Heart left ventricle (tissue), 16 donors: ENCODE measurements at regions not wholly inside any gene's neighbourhood (a gene's known extent, or its start where the extent isn't known, plus 50 kb on each side); places are given as distances from the start of the nearest gene placed in this dataset.

ENCODE experiments used
- ATAC-seq, 4 donors: fragments of 200-7000 bp; cut with Tn5 transposase; one replicate each; pipeline ENCODE4 v1.9.1; 2020 to 2022; ENCODE audit warnings: moderate library complexity in 4 of 4, mild to moderate bottlenecking in 3 of 4, moderate number of reproducible peaks in 1 of 4
- DNase-seq, 5 donors: peaks; one replicate each; pipeline ENCODE4 v3.0.0-alpha.2; 2020
- H3K27ac ChIP-seq, 12 donors: fragments of 200-600 bp; sonication (generic) in 4 of 12; one replicate each; pipeline versions ENCODE4 v1.5.0 to v1.8.0; 2016 to 2022; ENCODE audit warnings: mild to moderate bottlenecking in 2 of 12
- H3K27me3 ChIP-seq, 9 donors: fragments of 200-600 bp; sonication (generic) in 2 of 9; one replicate each; pipeline versions ENCODE4 v1.5.1 to v1.8.0; 2016 to 2022; ENCODE audit warnings: mild to moderate bottlenecking in 3 of 9
- H3K36me3 ChIP-seq, 9 donors: fragments of 200-600 bp; sonication (generic) in 2 of 9; one replicate each; pipeline versions ENCODE4 v1.5.0 to v1.8.0; 2018 to 2022; ENCODE audit warnings: mild to moderate bottlenecking in 2 of 9
- H3K4me1 ChIP-seq, 12 donors: fragments of 200-600 bp; sonication (generic) in 4 of 12; one replicate each; pipeline versions ENCODE4 v1.5.0 to v1.8.0; 2016 to 2022; ENCODE audit warnings: mild to moderate bottlenecking in 3 of 12
- H3K4me3 ChIP-seq, 12 donors: fragments of 200-600 bp; sonication (generic) in 4 of 12; one replicate each; pipeline versions ENCODE4 v1.5.0 to v1.8.0; 2017 to 2022; ENCODE audit warnings: mild to moderate bottlenecking in 9 of 12, moderate library complexity in 4 of 12
- H3K9me3 ChIP-seq, 12 donors: fragments of 200-600 bp; sonication (generic) in 4 of 12; one replicate each; pipeline versions ENCODE4 v1.5.0 to v1.8.0; 2016 to 2022; ENCODE audit warnings: mild to moderate bottlenecking in 1 of 12
- POLR2A ChIP-seq, 2 donors: fragments of 450-650 bp; IDR thresholded peaks; one replicate each; pipeline ENCODE4 v1.6.1; 2017; ENCODE audit warnings: antibody characterized with exemption in 2 of 2, mild to moderate bottlenecking in 2 of 2, moderate library complexity in 2 of 2
- WGBS, 4 donors: extraction: QIAGEN DNeasy Blood & Tissue Kit in 2 of 4; methylation state at CpG; one replicate each; pipeline versions ENCODE4 v1.1.5 to v1.1.7; 2013 to 2018; 5-methylcytosine and 5-hydroxymethylcytosine counted together
- intact Hi-C, 10 donors: fragments of 100-400 bp; cut with DNase I; formaldehyde crosslinking; loops; one replicate each; pipeline versions ENCODE4 v1.11.1 to v1.14.2; 2022
- TF ChIP-seq, protein P1 (sequence below), 12 donors: fragments of 200-600 bp; sonication (generic) in 4 of 12; IDR thresholded peaks; one replicate each; pipeline versions ENCODE4 v1.5.0 to v1.8.0; 2018 to 2022; ENCODE audit warnings: antibody characterized with exemption in 12 of 12, mild to moderate bottlenecking in 5 of 12
- donor health status: ischemic (EF 13 %, LVEDD 7.1; RV severe dilation, severe dysfunction).
- donor health status: healthy with polysubstance abuse.
- donor health status: DM: no; HTN: yes; CAD: no.
- donor health status: DM: no; HTN: no; CAD: no.
- donor health status: ischemic (EF 25% LVEDD 6.9; RV normal size, moderate dysfunction).
- donor health status: ischemic (EF 25% LVEDD 5.7; RV mildly dilated, moderate dysfunction).
- donor health status: healthy.
- donor health status: DM: yes; HTN: yes; CAD: no.
- donor health status: ischemic (EF 35%, LVEDD 5.7; RV mildly dilated, moderate dysfunction).
- donor health status: nonischemic (EF 11% LVEDD 7.7; RV severe dilation, severe dysfunction).
- donor health status: DM: yes; HTN: yes; CAD: no.
- donor health status: PGD.
- donor health status: ischemic (EF 29% LVEDD 5.4; RV normal size, mild dysfunction).
- donor health status: nonischemic (EF 23%, LVEDD 6.1; RV moderate dilation, normal function).

DNA sequence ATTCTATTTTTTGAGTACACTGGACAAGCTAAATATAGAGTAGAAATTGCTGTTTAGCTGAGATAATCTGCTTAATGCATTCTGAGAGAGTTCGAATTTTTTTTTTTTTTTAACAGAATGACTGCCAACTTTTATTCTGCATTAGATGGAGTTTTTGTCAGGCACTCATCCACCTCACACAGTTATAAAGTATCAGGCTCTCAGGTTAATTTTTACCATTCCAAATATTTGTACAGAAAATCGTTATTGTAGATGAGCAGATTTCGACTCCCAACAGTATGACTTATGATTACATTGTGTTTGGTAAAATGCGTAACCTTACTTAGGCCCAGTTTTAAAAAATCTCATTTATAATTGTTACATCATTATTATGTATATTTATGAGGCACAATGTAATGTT, 1731.0 kb downstream of the GRIK2 start:
- H3K27ac ChIP-seq: no peak overlapping the region
- TF ChIP-seq, protein P1, sequence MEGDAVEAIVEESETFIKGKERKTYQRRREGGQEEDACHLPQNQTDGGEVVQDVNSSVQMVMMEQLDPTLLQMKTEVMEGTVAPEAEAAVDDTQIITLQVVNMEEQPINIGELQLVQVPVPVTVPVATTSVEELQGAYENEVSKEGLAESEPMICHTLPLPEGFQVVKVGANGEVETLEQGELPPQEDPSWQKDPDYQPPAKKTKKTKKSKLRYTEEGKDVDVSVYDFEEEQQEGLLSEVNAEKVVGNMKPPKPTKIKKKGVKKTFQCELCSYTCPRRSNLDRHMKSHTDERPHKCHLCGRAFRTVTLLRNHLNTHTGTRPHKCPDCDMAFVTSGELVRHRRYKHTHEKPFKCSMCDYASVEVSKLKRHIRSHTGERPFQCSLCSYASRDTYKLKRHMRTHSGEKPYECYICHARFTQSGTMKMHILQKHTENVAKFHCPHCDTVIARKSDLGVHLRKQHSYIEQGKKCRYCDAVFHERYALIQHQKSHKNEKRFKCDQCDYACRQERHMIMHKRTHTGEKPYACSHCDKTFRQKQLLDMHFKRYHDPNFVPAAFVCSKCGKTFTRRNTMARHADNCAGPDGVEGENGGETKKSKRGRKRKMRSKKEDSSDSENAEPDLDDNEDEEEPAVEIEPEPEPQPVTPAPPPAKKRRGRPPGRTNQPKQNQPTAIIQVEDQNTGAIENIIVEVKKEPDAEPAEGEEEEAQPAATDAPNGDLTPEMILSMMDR (IDR thresholded peaks at IDR 0.05): no peak
- no peak for TF ChIP-seq POLR2A (IDR thresholded peaks at IDR 0.05)
- DNase-seq (no peak), ATAC-seq (no peak)
- 76 to 81% (median 79%) methylated on average over 4 of the region's 4 CpGs for WGBS, 4 donors
- H3K36me3 ChIP-seq: no peaks in the 10 kb centered on the region
- H3K4me3 ChIP-seq: no peak overlapping the region
- intact Hi-C loops: no loop called here
- no peaks in the 10 kb centered on the region for H3K9me3 ChIP-seq
- H3K27me3 ChIP-seq: no peaks in the 10 kb centered on the region
- no peaks in the 10 kb centered on the region for H3K4me1 ChIP-seq

- Histone ChIP-seq H3K9me3 (no peaks in the 10 kb centered on the region), H3K4me1 (no peaks in the 10 kb centered on the region), H3K36me3 (no peaks in the 10 kb centered on the region), H3K27me3 (no peaks in the 10 kb centered on the region), H3K4me3 (no peak overlapping the region), H3K27ac (no peak overlapping the region)
- ATAC-seq: peak; percentile 41 to 77 (median 64)
- intact Hi-C loops: no loop called here
- WGBS, 4 donors: 18 to 35% (median 21%) methylated on average over 10 of the region's 10 CpGs
- no peak for TF ChIP-seq POLR2A (IDR thresholded peaks at IDR 0.05)
- TF ChIP-seq, protein P1 (IDR thresholded peaks at IDR 0.05): peak in 10 of 12 donors; percentile 5 to 36 (median 22)
- peak in 2 of 5 donors; percentile 13 to 61 for DNase-seq
Measured at GRCh38 chr6:103122766-103123601, 1729.5 kb downstream of the GRIK2 start.

- Histone ChIP-seq H3K27ac (no peak overlapping the region), H3K27me3 (no peaks in the 10 kb centered on the region), H3K9me3 (no peaks in the 10 kb centered on the region), H3K4me3 (no peak overlapping the region), H3K36me3 (no peaks in the 10 kb centered on the region), H3K4me1 (no peaks in the 10 kb centered on the region)
- no peak for DNase-seq
- WGBS, 4 donors: 69 to 78% (median 73%) methylated on average over 3 of the region's 3 CpGs
- no peak for ATAC-seq
- intact Hi-C loops: no loop called here
- TF ChIP-seq POLR2A (IDR thresholded peaks at IDR 0.05): no peak
- TF ChIP-seq, protein P1 (IDR thresholded peaks at IDR 0.05): no peak
Measured at GRCh38 chr6:103119056-103119455, 1725.5 kb downstream of the GRIK2 start.

DNA sequence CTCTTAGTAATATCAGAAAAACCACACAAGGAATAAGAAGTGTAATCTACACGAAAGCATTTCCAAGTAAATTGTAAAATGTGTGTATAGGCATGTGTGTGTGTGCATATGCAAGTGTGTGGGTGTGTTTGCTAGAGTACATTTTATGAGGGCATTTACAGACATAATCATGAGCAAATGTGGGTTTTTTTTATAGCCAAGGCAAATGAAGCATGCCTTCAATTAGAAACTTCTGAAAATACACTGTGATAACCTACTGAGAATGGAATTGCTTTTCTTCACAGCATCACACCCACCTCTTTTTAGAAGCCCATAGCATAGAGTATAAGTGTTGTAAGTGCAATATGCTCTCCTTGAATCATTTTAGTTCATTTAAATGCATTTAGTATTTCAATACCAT, 1721.1 kb downstream of the GRIK2 start:
- H3K36me3 ChIP-seq: no peaks in the 10 kb centered on the region
- no peak for ATAC-seq
- no peaks in the 10 kb centered on the region for H3K27me3 ChIP-seq
- no peaks in the 10 kb centered on the region for H3K4me1 ChIP-seq
- no peaks in the 10 kb centered on the region for H3K9me3 ChIP-seq
- H3K4me3 ChIP-seq: no peak overlapping the region
- no peak overlapping the region for H3K27ac ChIP-seq
- no peak for TF ChIP-seq POLR2A (IDR thresholded peaks at IDR 0.05)
- TF ChIP-seq, protein P1 (IDR thresholded peaks at IDR 0.05): no peak
- intact Hi-C loops: no loop called here
- no peak for DNase-seq
- 65 to 79% (median 72%) methylated on average over 1 of the region's 1 CpG for WGBS, 4 donors
